ENCODE measurements at regions not wholly inside any gene's neighbourhood (a gene's known extent, or its start where the extent isn't known, plus 50 kb on each side); places are given as distances from the start of the nearest gene placed in this dataset.

GRCh38 chr5:4453655-4454054 lies 686.5 kb upstream of the ADAMTS16 start:
- no peaks in the 10 kb centered on the region for H3K36me3 ChIP-seq
- no peak overlapping the region for H3K27ac ChIP-seq
- DNase-seq (no peak), ATAC-seq (ENCODE audit: low FRiP score in 2 of 2) (no peak)
- no peaks in the 10 kb centered on the region for H3K9me3 ChIP-seq
- no peak overlapping the region for H3K4me3 ChIP-seq
- H3K4me1 ChIP-seq = no peaks in the 10 kb centered on the region
- WGBS, 2 donors = 75% methylated on average over 4 of the region's 4 CpGs
- no peaks in the 10 kb centered on the region for H3K27me3 ChIP-seq
- no peak for TF ChIP-seq POLR2A (IDR thresholded peaks at IDR 0.05)
- TF ChIP-seq, protein P1, sequence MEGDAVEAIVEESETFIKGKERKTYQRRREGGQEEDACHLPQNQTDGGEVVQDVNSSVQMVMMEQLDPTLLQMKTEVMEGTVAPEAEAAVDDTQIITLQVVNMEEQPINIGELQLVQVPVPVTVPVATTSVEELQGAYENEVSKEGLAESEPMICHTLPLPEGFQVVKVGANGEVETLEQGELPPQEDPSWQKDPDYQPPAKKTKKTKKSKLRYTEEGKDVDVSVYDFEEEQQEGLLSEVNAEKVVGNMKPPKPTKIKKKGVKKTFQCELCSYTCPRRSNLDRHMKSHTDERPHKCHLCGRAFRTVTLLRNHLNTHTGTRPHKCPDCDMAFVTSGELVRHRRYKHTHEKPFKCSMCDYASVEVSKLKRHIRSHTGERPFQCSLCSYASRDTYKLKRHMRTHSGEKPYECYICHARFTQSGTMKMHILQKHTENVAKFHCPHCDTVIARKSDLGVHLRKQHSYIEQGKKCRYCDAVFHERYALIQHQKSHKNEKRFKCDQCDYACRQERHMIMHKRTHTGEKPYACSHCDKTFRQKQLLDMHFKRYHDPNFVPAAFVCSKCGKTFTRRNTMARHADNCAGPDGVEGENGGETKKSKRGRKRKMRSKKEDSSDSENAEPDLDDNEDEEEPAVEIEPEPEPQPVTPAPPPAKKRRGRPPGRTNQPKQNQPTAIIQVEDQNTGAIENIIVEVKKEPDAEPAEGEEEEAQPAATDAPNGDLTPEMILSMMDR (IDR thresholded peaks at IDR 0.05) = no peak
- TF ChIP-seq EP300 (IDR thresholded peaks at IDR 0.05) = no peak
- TF ChIP-seq POLR2AphosphoS5 (IDR thresholded peaks at IDR 0.05) = no peak

GRCh38 chr5:4479426-4479825 lies 660.7 kb upstream of the ADAMTS16 start:
- DNase-seq (no peak), ATAC-seq (ENCODE audit: low FRiP score in 2 of 2) (no peak)
- no peak for TF ChIP-seq EP300 (IDR thresholded peaks at IDR 0.05)
- TF ChIP-seq POLR2A (IDR thresholded peaks at IDR 0.05) = no peak
- no peak for TF ChIP-seq POLR2AphosphoS5 (IDR thresholded peaks at IDR 0.05)
- TF ChIP-seq, protein P1 (IDR thresholded peaks at IDR 0.05) = no peak
- Histone ChIP-seq H3K27me3 (no peaks in the 10 kb centered on the region), H3K4me3 (no peak overlapping the region), H3K27ac (no peak overlapping the region), H3K36me3 (no peaks in the 10 kb centered on the region), H3K9me3 (no peaks in the 10 kb centered on the region), H3K4me1 (no peaks in the 10 kb centered on the region)
- WGBS, 2 donors = 46 to 60% methylated on average over 3 of the region's 3 CpGs

- TF ChIP-seq POLR2AphosphoS5 (IDR thresholded peaks at IDR 0.05) (no peak), POLR2A (IDR thresholded peaks at IDR 0.05) (no peak), EP300 (IDR thresholded peaks at IDR 0.05) (no peak)
- TF ChIP-seq, protein P1 (IDR thresholded peaks at IDR 0.05) = no peak
- H3K27ac ChIP-seq = peak overlapping the region in 1 of 4 donors; percentile 52
- 54 to 56% methylated on average over 18 of the region's 18 CpGs for WGBS, 2 donors
- H3K27me3 ChIP-seq = no peaks in the 10 kb centered on the region
- no peaks in the 10 kb centered on the region for H3K4me1 ChIP-seq
- ATAC-seq (ENCODE audit: low FRiP score in 2 of 2) (peak in 1 of 2 donors; percentile 59), DNase-seq (peak in 1 of 2 donors; percentile 60)
- no peak overlapping the region for H3K4me3 ChIP-seq
- H3K9me3 ChIP-seq = no peaks in the 10 kb centered on the region
- H3K36me3 ChIP-seq = no peaks in the 10 kb centered on the region
Observed at GRCh38 chr5:4480528-4481349, 659.4 kb upstream of the ADAMTS16 start.

- H3K27ac ChIP-seq = no peak overlapping the region
- ATAC-seq (ENCODE audit: low FRiP score in 2 of 2) = no peak
- no peaks in the 10 kb centered on the region for H3K36me3 ChIP-seq
- no peak for TF ChIP-seq POLR2AphosphoS5 (IDR thresholded peaks at IDR 0.05)
- no peak for TF ChIP-seq EP300 (IDR thresholded peaks at IDR 0.05)
- TF ChIP-seq, protein P1 (IDR thresholded peaks at IDR 0.05) = no peak
- TF ChIP-seq POLR2A (IDR thresholded peaks at IDR 0.05) = no peak
- no peaks in the 10 kb centered on the region for H3K27me3 ChIP-seq
- DNase-seq = no peak
- H3K4me1 ChIP-seq = no peaks in the 10 kb centered on the region
- WGBS, 2 donors = 74 to 75% methylated on average over 2 of the region's 2 CpGs
- H3K4me3 ChIP-seq = no peak overlapping the region
- H3K9me3 ChIP-seq = no peaks in the 10 kb centered on the region
Observed at GRCh38 chr5:4487581-4487980, 652.5 kb upstream of the ADAMTS16 start.
